CD4-positive, alpha-beta T cell treated with Interleukin-15 for 1 hour (primary cell): ENCODE measurements at regions not wholly inside any gene's neighbourhood (a gene's known extent, or its start where the extent isn't known, plus 50 kb on each side); places are given as distances from the start of the nearest gene placed in this dataset.
"Not testable (repeated sequence)": the region's sequence is repeated elsewhere in the genome, so short reads cannot be mapped to it uniquely, and the experiment has no call there.

Experiments used
- DNase-seq: peaks from one replicate; pipeline ENCODE4 v3.0.0-alpha.2; 2020

DNA sequence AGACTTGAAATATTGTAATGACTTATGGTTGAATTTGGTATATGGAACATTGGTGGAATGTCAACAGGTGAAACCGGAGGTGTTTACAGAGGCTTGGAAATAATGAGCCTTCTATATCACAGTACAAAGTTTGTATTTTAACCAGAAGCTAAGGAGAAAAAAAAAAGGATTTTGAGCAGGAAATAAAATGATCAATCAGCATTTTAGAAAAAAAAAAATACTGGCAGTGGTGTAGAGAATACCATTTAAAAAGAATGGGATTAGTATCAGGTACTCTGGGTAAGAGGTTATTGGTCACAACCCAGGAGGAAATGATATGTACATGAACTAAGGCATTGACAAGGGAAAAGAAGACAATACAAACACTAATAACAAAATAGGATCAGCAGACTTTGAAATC is 587.1 kb upstream of the HTR2C start:
- no peak for DNase-seq

DNA sequence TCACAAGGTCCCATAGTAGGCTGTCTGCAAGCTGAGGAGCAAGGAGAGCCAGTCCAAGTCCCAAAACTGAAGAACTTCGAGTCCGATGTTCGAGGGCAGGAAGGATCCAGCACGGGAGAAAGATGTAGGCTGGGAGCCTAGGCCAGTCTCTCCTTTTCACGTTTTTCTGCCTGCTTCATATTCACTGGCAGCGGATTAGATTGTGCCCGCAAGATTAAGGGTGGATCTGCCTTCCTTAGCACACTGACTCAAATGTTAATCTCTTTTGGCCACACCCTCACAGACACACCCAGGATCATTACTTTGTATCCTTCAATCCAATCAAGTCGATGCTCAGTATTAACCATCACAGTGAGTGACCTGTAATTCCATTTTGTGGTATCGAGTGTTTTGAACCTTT is 592.2 kb upstream of the HTR2C start:
- not testable (repeated sequence) for DNase-seq

DNA sequence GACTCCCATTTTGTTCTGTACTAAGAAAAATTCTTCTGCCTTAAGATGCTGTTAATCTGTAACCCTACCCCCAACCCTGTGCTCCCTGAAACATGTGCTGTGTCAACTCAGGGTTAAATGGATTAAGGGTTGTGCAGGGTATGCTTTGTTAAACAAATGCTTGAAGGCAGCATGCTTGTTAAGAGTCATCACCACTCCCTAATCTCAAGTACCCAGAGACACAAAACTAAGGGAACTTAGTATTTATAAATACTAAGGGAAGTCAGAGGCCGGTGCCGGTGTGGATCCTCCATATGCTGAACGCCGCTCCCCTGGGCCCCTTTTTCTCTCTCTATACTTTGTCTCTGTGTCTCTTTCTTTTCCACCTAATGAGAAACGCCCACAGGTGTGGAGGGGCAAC is 593.2 kb upstream of the HTR2C start:
- DNase-seq, result not testable (repeated sequence)

DNA sequence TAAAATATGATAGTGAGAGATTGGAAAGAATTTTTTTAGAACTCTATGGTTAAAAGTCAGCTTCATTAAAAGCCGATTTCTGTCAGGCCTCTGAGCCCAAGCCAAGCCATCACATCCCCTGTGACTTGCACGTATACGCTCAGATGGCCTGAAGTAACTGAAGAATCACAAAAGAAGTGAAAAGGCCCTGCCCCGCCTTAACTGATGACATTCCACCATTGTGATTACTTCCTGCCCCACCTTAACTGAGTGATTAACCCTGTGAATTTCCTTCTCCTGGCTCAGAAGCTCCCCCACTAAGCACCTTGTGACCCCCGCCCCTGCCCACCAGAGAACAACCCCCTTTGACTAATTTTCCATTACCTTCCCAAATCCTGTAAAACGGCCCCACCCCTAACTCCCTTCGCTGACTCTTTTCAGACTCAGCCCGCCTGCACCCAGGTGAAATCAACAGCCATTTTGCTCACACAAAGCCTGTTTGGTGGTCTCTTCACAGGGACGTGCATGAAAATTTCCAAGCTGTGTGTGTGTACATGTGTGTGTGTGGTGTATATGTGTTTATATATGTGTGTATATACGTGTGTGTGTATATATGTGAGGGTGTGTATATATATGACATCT is 595.5 kb upstream of the HTR2C start:
- not testable (repeated sequence) for DNase-seq

DNA sequence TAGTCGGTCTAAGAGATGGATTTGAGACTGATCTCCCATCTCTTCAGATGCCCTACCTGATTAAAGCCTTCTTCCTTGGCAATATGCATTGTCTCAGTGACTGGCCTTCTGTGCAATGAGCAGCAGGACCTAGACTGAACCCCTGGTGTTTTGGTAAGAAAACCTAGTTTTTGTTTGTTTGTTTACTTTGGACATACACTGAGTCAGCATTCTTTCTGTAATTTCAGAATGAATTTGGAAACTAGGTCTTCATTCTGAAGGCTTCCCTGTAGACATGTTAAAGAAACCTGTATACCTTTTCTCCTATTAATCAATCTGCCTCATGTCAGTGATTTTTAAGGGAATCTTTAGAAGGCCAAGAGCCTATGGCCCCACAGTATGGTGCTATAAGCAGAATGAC is 597.5 kb upstream of the HTR2C start:
- DNase-seq, result no peak

DNA sequence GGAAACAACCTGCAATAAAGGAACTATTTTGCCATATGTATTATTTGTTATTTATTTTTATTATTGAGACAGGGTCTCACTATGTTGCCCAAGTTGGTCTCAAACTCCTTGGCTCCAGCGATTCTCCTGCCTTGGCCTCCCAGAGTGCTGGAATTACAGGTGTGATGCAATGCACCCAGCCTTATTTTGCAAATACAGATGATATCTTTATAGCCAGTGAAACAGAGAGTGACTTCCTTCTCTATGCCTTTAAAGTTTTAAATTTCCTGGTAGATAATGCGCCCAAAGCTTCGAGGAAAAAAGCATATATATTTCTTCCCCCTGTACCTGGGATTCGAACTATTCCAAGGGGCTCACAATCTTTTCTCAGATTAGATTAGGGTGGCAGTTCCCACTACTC is 601.1 kb upstream of the HTR2C start:
- no peak for DNase-seq

DNA sequence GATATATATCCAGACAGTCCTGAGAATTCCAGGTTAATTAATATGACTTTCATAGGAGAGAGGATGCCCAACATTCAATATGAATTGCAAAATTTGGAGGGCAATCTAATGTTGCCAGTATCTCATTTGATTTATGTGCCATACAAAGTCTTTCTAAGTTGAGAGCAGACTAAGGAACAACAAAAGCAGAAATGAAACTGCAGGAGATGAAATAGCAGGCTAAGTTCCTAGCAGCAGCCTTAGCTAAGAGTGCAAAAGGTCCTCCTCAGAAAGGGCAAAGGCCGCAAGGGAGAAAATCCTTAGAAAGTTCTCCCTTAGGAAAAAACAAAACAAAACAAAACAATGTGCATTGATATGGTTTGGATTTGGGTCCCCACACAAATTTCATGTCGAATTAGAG is 602.9 kb upstream of the HTR2C start:
- DNase-seq, result no peak

DNA sequence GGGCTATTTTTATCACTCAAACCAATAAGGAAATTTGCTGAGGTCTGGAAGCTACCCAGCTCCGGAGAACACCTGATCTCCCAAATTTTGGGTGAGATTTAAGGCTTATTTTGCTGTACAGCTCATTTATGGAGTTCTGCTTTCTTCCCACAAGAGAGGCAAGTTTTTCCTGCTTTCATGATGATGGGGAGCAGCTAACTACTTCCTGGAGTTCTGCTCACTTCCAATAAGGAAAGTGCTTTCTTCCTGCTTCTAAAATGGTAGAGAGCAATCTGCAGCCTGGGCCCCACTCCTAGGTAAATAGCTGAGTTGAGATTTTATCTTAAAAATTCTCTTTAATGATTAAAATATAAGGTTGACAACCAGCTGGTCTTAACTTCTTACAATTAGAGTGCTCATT is 606.0 kb upstream of the HTR2C start:
- no peak for DNase-seq

DNA sequence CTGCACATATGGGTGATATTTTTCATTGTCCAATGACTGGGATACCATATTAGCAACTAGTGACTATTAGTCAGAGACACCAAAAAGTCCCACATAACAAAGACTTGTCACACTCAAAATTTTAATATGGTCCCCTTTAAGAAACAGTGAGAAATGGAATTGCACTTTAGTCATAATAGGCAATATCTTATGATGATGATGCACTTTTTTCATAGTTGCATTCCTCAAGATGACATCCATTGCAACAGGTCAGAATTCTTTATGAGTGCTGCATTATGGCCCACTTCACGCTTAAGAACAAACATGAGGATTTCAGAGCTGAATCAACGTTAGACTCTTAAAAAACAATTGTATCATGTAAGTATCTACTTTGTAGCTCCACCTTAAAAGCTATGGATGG is 608.4 kb upstream of the HTR2C start:
- no peak for DNase-seq

DNA sequence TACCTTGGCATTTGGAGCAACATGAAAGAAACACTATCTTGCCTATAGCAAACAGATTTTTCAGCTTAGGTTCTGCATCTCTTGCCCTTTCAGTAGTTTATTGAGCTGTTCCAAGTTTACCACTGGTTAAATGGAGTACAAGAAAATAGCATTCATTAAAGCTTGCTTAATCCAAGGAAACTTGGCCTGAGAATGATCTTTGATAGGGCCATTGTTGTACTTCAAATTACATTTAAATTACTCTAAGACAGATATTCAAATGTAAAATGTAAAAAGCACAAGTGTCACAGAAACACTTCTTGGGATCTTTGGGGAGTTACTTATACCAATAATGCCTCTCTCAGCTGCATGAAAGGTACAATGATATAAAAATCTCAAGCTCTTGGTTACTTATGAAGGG is 609.0 kb upstream of the HTR2C start:
- DNase-seq, result no peak

DNA sequence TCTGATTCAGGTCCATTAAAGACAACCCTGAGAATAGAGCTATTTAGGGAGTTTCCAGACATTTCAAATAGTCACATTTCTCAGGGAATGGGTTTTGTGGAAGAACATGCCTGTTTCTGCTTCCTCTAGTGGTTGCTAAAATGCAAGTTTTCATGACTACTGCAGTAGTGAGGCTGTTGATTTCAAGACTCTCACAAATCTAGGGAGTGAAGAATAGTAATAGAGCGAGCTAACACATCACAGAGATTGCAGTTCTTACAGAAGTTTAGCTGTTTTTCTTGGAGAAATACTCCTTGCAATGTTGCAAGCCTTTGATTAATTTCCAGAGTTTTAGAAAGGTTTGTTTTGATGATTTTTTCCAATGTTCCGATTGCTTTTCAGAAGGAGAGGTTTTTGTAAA is 610.2 kb upstream of the HTR2C start:
- DNase-seq, result no peak

DNA sequence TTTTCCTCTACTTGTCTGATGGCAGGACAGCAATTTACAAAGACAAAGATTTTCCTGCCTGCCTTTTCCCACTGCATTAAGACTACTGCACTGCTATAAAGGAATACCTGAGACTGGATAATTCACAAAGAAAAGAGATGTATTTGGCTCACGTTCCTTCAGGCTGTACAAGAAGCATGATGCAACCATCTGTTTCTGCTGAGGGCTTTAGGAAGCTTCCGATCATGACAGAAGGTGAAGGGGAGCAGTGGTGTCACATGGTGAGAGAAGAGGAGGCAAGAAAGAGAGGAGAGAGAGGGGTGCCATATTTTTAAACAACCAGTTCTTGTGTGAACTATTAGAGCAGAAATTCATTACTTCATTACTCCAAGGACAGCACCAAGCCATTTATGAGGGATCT is 617.1 kb upstream of the HTR2C start:
- DNase-seq, result no peak

DNA sequence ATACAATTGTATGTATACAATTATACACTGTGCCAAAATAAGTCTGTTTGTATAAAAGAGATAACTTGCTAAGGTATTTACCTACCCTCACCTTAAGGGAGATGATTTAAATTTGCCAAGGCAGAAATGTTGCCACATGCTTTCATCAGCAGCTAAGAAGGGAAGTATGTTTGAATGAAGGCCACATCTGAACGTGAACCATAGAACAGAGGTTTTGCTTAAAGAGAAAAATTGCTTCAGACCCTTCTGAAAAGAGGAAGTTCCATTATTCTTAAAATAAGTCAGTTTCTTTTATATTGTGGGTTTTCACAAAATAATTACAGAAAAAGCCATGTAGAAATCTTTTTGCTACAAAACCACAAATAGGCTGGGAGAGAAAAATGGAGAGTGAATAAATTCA is 621.5 kb upstream of the HTR2C start:
- DNase-seq, result no peak

DNA sequence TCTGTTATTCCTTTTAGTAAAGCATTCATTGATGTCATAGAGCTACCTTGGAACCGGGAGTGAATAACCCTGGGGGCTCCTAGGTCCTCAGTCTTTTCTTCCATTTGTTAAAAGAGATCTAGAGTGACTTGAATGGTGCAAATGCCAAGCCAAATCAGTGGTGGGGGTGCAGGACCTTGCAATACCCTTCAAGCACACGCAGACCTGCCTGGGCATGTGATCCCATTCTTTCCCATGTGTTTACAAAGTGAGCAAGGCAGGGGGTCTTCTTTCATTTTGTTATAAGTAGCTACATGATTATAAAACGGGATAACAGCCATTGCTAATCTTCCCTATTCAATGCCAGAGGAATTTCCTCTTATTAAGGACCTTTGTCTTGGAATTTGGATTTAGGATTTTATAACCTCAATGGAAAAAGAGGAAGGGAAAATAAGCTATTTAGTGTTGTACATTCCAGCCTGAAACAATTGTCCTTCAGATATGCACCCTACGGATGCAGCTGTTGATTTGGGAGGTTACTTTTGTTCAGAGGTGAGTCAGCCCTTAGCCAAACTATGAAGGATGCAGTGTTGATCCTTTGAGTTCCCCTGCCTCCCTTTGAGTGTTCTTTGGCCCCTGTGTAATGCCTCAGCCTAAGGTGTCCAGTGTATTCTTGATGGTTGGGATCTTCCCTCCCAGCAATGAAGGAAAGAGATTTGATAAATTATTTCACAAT is 623.8 kb upstream of the HTR2C start:
- DNase-seq, result no peak

DNA sequence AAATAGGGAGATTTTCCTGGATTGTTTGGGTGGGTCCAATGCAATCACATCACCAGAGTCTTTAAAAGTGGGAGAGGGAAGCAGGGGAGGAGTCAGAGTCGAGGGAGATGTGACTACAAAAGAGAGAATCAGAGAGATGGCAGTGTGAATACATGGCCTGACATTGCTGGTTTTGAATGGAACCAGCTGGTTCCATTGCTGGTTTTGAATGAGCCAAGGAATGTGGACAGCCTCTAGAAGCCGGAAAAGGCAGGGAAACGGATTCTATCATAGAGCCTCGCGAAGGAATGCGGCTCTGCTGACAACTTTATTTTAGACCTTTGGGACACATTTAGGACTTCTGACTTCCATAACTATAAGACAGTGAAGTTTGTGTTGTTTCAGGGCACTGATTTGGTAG is 627.0 kb upstream of the HTR2C start:
- no peak for DNase-seq

DNA sequence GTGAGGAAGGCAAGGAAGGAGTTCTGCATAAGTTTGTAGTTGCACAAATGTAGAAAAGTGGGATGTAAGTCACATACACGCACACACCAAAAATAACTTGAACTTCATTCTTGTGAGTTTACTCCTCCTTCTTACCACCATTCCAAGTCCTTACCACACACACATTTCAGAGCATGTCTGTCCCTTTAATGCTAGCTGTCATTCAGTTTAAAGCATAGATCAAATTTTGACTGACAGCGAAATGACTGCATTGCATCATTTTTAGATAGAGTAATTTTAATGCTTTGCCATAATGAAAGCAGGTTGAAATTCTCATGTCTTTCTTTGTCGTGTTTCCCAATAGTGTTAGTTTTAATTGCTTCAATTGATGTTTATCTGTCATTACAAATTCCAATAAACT is 629.6 kb upstream of the HTR2C start:
- DNase-seq, result no peak

DNA sequence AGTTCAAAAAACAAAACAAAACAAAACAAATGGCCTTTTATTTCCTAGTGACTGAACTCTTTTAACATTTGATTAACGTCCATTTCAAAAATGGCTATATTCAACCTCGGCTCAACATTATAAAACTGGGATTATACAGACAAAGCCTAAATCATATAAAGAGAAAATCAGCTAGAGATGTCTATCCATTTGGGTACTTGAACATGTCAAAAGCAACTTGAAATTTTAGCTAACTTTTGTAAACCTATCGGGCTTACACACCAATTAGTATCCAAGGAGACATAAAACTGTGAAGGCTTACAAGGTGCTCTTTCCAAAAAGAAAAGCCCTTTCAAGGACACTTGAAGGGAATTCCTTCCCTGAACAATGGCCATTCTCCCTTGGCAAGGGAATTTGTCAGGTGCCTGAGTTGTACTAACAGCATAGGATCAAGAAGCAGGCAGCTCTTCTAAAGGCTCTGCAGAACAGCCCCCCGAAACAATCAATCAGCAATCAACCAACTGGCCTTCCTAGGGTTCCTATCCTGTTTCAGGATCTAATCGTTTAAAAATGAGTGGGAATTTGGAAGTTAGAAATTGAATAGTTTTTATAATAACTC is 633.7 kb upstream of the HTR2C start:
- DNase-seq, result no peak

DNA sequence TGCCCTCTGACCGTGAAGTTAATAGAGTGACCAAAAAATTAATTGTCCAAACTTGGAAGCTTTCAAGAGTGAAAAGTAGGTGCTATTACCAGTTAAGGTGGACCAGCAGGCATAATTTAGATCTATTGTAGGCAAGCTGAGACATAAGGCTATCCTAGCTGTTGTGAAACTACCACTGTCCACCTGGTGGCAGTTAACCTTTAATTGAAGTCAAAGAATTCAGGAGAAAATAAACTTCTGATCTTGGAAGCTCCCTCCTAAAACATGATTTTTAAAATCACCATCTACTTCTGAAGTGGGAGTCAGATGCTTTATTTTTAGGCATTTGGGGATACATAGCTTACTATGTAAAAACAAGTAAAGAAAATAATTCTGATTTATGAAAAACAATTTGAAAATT is 636.3 kb upstream of the HTR2C start:
- DNase-seq, result no peak

DNA sequence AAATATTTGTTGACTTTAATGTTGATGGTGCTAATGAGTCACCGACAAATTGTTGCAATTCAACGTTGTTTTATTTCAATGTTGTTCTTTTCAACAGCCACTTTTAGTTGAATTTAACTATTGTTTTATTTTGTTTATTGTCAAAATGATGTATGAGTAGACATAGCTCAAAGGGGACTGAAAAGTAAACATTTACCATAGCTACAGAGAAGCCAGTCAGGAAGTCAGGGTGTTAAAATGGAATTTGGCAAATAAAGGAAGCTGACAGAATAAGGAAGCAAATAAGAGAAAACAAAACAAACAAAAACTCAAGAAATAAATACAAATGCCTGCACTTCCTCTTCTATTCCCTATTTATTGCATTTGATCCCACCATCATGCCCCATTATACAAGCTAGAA is 648.4 kb upstream of the HTR2C start:
- no peak for DNase-seq

DNA sequence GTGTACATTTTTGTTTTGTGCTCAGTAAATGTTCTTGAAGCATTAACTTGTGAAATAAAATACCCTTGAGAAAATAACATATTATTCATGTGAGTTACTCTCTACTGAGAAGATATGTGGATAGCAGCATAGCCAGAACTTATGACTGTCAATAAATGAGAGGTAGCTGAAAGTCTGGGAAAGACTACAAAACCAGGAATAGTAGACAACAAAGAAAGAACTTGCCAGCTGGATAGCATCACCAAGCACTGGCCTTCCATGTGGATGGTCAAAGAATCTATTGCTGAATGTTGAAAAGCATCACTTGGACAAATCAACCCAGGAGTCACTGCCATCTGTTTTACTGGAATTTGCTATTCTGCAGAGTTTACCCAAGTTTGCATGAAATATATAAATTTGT is 650.0 kb upstream of the HTR2C start:
- no peak for DNase-seq

DNA sequence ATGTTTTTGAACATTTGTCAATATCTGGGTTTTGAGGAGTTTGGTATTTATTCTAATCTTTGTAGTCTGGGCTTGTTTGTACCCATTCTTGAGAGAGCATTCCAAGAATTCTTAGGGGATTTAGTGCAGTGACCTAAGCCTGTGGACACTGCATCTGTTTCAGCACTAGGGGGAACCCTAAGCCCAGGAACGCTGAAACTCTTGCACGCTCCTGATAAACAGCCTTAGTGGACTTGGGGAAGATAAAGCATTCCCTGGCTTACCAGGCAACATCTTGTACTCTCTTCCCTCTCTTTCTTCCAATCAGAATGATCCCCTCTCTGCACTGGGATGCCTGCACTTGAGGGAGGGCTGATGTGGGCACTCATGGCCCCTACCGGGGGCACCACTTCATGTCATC is 654.9 kb upstream of the HTR2C start:
- DNase-seq, result no peak

DNA sequence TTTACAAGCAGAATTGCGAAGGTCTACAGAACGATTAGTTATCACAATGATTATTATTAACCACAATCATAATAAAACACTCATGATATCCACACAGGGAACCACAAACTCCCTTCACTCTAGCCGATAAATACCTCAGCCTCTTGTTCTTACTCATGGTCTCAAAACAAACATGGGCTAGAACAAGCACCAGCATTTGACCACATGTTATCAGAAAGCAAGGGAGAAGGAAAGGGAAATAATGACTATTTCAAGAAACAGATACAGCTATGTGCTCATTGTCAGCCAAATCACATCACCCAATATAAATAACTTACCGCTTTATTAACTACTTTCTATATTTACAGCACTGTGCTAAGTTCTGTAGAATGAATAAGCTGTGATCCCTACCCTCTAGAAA is 663.2 kb upstream of the HTR2C start:
- DNase-seq, result no peak

DNA sequence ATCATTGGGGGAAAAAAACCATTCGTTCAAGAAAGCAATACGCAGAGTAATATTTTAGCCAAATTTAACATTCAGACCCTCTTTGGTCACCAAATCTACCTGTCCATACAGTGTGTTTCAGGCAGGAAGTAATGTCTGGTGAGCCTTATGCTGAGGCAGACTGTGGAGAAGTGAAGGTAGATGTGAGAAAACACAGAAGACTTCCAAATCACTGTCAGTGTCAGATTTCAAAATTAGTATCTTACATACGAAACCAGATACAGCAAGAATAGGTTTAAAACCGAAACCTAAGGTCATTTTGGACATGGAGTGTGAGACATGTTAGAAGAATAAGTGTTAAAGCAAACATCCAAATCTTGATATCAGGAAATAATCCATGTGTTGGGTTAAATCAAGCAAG is 664.5 kb upstream of the HTR2C start:
- no peak for DNase-seq

DNA sequence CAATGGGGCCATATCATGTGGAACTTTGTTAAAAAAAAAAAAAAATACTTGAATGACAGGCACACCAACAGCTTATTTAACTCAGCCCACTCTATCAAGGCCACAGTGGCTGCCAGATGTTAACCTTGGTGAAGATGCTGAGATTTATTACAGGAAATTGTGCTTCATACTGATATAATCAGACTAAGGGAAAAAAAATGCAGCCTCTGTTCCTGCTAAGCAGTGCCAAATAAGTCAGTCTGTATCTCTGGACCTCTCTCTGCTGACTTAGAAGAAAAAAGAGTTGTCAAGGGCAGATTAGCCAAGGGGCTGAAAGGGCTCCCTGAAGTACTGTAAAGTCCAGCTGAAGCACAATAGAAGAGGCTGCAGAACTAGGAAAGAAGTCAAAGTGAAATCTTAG is 677.7 kb upstream of the HTR2C start:
- DNase-seq, result no peak

DNA sequence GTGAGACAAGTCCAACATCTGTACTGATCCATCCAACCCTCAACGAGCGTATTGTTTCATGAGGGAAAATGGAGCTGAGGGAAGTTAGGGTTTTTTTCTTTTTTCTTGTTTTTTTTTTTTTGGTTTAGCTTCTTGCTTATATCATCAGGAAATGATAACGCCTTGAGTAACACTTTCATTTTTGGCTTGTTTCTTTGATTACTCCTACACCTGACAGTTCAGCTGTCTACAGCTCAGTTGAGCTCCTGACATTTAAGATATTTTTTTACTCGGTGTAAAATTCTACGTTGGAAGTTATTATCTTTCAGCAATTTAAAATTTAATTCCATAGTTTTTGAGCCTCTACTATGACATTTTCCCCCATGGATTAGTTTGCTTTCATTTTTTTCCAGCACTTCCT is 691.0 kb upstream of the HTR2C start:
- DNase-seq, result no peak
